Body of pancreas (tissue), 4 donors: ENCODE measurements at regions not wholly inside any gene's neighbourhood (a gene's known extent, or its start where the extent isn't known, plus 50 kb on each side); places are given as distances from the start of the nearest gene placed in this dataset.

Experiments used
- ATAC-seq: fragments of 150-250 bp; one replicate; pipeline ENCODE4 v1.9.1; 2016
- DNase-seq, 4 donors: peaks; one replicate each; pipeline ENCODE4 v3.0.0-alpha.2; 2019
- H3K27ac ChIP-seq, 4 donors: fragments of 200-600 bp; sonication (generic); 1 replicate in 3 of 4; 2 replicates in 1 of 4; pipeline versions ENCODE4 v1.5.1 to v1.6.1; 2016 to 2019; ENCODE audit warnings: mild to moderate bottlenecking in 1 of 4, mixed read lengths in 1 of 4, moderate library complexity in 1 of 4
- H3K27me3 ChIP-seq, 2 donors: fragments of 200-600 bp; sonication (generic); one replicate each; pipeline ENCODE4 v1.6.0; 2016; ENCODE audit warnings: mild to moderate bottlenecking in 1 of 2
- H3K36me3 ChIP-seq, 2 donors: fragments of 200-600 bp; sonication (generic); replicated peaks in 1 of 2; 2 replicates each; pipeline ENCODE4 v1.5.1; 2016; ENCODE audit warnings: low read depth in 2 of 2; ENCODE audit not compliant: insufficient read depth in 1 of 2
- H3K4me1 ChIP-seq: fragments of 200-600 bp; sonication (generic); one replicate; pipeline ENCODE4 v1.6.0; 2016
- H3K4me3 ChIP-seq, 2 donors: fragments of 200-600 bp; sonication (generic); 1 replicate in 1 of 2; 2 replicates in 1 of 2; pipeline ENCODE4 v1.5.1; 2016 to 2019
- H3K9me3 ChIP-seq, 3 donors: fragments of 200-600 bp; sonication (generic); 1 replicate in 2 of 3; 2 replicates in 1 of 3; pipeline ENCODE4 v1.5.1; 2016
- CTCF ChIP-seq, 7 experiments: fragments of 450-650 bp in 4 of 7; fragments of 200-600 bp in 3 of 7; sonication (generic) in 3 of 7; IDR thresholded peaks; one replicate each; pipeline ENCODE4 v1.5.1; 2016 to 2019; ENCODE audit warnings: antibody characterized with exemption in 7 of 7
- POLR2A ChIP-seq, 3 donors: fragments of 450-650 bp; IDR thresholded peaks; one replicate each; pipeline ENCODE4 v1.6.1; 2016; ENCODE audit warnings: antibody characterized with exemption in 3 of 3, mild to moderate bottlenecking in 2 of 3
- WGBS, 2 donors: methylation state at CpG; one replicate each; pipeline ENCODE4 v1.1.5; 2017; 5-methylcytosine and 5-hydroxymethylcytosine counted together
- intact Hi-C: fragments of 100-400 bp; cut with DNase I; formaldehyde crosslinking; loops from one replicate; pipeline ENCODE4 v1.15.1; 2023

GRCh38 chr11:112526699-112527416 lies 266.2 kb upstream of the PLET1 start:
- ATAC-seq: no peak
- intact Hi-C loops: no loop called here
- no peak overlapping the region for H3K4me3 ChIP-seq
- peaks cover 19% of the 10 kb centered on the region for H3K4me1 ChIP-seq
- TF ChIP-seq POLR2A (IDR thresholded peaks at IDR 0.05) (no peak), CTCF (IDR thresholded peaks at IDR 0.05) (no peak)
- H3K9me3 ChIP-seq: no peaks in the 10 kb centered on the region
- no peaks in the 10 kb centered on the region for H3K27me3 ChIP-seq
- no peak overlapping the region for H3K27ac ChIP-seq
- no peaks in the 10 kb centered on the region for H3K36me3 ChIP-seq
- WGBS, 2 donors: 46 to 54% methylated on average over 2 of the region's 2 CpGs
- DNase-seq: no peak

- intact Hi-C loops: no loop called here
- no peak for TF ChIP-seq CTCF (IDR thresholded peaks at IDR 0.05)
- no peak for TF ChIP-seq POLR2A (IDR thresholded peaks at IDR 0.05)
Measured at GRCh38 chr11:112529071-112529470, 268.4 kb upstream of the PLET1 start.

GRCh38 chr11:112532506-112532905 lies 271.8 kb upstream of the PLET1 start:
- Histone ChIP-seq H3K27me3 (no peaks in the 10 kb centered on the region), H3K4me1 (peaks cover 12% of the 10 kb centered on the region), H3K36me3 (no peaks in the 10 kb centered on the region), H3K4me3 (no peak overlapping the region), H3K27ac (no peak overlapping the region), H3K9me3 (no peaks in the 10 kb centered on the region)
- DNase-seq (no peak), ATAC-seq (no peak)
- TF ChIP-seq POLR2A (IDR thresholded peaks at IDR 0.05): no peak
- no peak for TF ChIP-seq CTCF (IDR thresholded peaks at IDR 0.05)
- WGBS, 2 donors: 14 to 40% methylated on average over 1 of the region's 1 CpG
- intact Hi-C loops: no loop called here

More at GRCh38 chr11:112529071-112529470, 268.4 kb upstream of the PLET1 start:
- H3K9me3 ChIP-seq: no peaks in the 10 kb centered on the region
- no peaks in the 10 kb centered on the region for H3K27me3 ChIP-seq
- 47 to 68% methylated on average over 4 of the region's 4 CpGs for WGBS, 2 donors
- H3K27ac ChIP-seq: no peak overlapping the region
- ATAC-seq (no peak), DNase-seq (no peak)
- H3K4me1 ChIP-seq: peaks cover 24% of the 10 kb centered on the region
- no peaks in the 10 kb centered on the region for H3K36me3 ChIP-seq
- no peak overlapping the region for H3K4me3 ChIP-seq

GRCh38 chr11:112533682-112534081 lies 273.0 kb upstream of the PLET1 start:
- no peak for DNase-seq
- no peak for TF ChIP-seq CTCF (IDR thresholded peaks at IDR 0.05)
- TF ChIP-seq POLR2A (IDR thresholded peaks at IDR 0.05): no peak
- Histone ChIP-seq H3K4me3 (no peak overlapping the region), H3K4me1 (peaks cover 12% of the 10 kb centered on the region), H3K27ac (no peak overlapping the region), H3K36me3 (no peaks in the 10 kb centered on the region), H3K9me3 (no peaks in the 10 kb centered on the region), H3K27me3 (no peaks in the 10 kb centered on the region)
- intact Hi-C loops: no loop called here
- ATAC-seq: no peak

GRCh38 chr11:112534208-112534607 lies 273.5 kb upstream of the PLET1 start:
- peaks cover 12% of the 10 kb centered on the region for H3K4me1 ChIP-seq
- TF ChIP-seq POLR2A (IDR thresholded peaks at IDR 0.05): no peak
- no peak for TF ChIP-seq CTCF (IDR thresholded peaks at IDR 0.05)
- no peaks in the 10 kb centered on the region for H3K27me3 ChIP-seq
- intact Hi-C loops: no loop called here
- ATAC-seq (no peak), DNase-seq (no peak)
- no peaks in the 10 kb centered on the region for H3K36me3 ChIP-seq
- WGBS, 2 donors: 69 to 80% methylated on average over 2 of the region's 2 CpGs
- no peak overlapping the region for H3K4me3 ChIP-seq
- H3K27ac ChIP-seq: no peak overlapping the region
- H3K9me3 ChIP-seq: no peaks in the 10 kb centered on the region
